ENCODE measurements at regions not wholly inside any gene's neighbourhood (a gene's known extent, or its start where the extent isn't known, plus 50 kb on each side); places are given as distances from the start of the nearest gene placed in this dataset.

DNA sequence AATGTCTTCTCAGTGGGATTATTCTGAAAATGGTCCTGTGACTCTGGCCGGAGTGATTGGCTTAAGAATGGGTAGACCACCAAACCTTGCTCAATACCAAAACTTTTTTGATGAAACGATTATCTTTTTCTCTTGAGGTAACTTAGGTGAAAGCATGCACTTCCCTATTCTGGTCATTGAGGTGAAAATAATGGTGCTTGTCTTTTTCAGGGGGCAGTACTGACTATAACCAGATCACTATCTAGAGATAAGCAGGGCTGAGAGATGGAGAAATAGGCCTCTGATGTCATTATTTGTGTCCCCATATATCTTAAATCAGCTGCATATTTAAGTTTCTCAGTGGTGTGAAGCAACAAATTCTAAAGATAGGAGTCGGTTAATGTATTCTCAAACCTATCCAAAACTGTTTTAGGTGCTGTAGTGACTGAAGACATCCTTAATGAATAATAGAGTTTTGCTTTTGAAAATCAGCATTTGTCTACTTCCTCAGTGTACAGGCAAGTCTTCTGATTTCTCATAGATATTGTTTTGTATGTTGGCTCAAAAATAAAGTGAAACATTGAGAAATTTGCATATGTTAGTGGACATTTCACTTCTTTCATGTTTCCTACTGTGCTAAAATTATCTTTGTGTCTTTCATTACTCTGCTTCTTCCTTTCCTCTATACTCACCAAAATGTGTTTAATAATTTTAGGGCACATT is 735.3 kb upstream of the ADGRL4 start:
- H3K4me1 Mint-ChIP-seq (ENCODE audit: low read depth), result no peaks in the 10 kb centered on the region
- TF ChIP-seq, protein P1, sequence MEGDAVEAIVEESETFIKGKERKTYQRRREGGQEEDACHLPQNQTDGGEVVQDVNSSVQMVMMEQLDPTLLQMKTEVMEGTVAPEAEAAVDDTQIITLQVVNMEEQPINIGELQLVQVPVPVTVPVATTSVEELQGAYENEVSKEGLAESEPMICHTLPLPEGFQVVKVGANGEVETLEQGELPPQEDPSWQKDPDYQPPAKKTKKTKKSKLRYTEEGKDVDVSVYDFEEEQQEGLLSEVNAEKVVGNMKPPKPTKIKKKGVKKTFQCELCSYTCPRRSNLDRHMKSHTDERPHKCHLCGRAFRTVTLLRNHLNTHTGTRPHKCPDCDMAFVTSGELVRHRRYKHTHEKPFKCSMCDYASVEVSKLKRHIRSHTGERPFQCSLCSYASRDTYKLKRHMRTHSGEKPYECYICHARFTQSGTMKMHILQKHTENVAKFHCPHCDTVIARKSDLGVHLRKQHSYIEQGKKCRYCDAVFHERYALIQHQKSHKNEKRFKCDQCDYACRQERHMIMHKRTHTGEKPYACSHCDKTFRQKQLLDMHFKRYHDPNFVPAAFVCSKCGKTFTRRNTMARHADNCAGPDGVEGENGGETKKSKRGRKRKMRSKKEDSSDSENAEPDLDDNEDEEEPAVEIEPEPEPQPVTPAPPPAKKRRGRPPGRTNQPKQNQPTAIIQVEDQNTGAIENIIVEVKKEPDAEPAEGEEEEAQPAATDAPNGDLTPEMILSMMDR (IDR thresholded peaks at IDR 0.05), result no peak

DNA sequence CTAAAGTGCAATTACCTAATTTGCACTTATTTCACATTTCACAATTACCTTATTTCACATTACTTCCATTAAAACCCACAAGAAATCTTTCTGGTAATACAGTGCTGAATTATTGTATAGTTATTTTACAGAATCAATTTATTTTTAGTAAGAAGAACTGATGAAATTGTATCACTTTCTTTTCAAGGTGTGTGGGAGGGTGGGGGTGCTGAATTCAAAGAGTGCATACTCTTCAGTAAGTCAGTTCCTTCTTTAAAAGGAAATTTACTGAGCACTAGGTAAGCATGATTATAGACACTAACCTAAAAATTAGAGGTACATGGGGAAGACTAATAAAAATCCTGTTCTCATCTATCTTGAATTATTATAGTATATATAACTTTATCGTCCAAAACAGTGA is 731.6 kb upstream of the ADGRL4 start:
- Mint-ChIP-seq H3K9me3 (no peaks in the 10 kb centered on the region), H3K4me3 (no peak overlapping the region), H3K4me1 (ENCODE audit: low read depth) (no peaks in the 10 kb centered on the region), H3K27ac (no peak overlapping the region), H3K36me3 (ENCODE audit: low read depth) (no peaks in the 10 kb centered on the region; the same call in 1 of the 2 replicates), H3K27me3 (ENCODE audit: insufficient read depth) (no peaks in the 10 kb centered on the region)
- no peak for DNase-seq
- TF ChIP-seq, protein P1 (IDR thresholded peaks at IDR 0.05), result no peak

More for the DNA sequence above, 735.3 kb upstream of the ADGRL4 start:
- H3K27ac Mint-ChIP-seq, result no peak overlapping the region
- H3K36me3 Mint-ChIP-seq (ENCODE audit: low read depth), result no peaks in the 10 kb centered on the region
- H3K27me3 Mint-ChIP-seq (ENCODE audit: insufficient read depth), result no peaks in the 10 kb centered on the region
- H3K4me3 Mint-ChIP-seq, result no peak overlapping the region
- no peak for DNase-seq
- H3K9me3 Mint-ChIP-seq, result no peaks in the 10 kb centered on the region

DNA sequence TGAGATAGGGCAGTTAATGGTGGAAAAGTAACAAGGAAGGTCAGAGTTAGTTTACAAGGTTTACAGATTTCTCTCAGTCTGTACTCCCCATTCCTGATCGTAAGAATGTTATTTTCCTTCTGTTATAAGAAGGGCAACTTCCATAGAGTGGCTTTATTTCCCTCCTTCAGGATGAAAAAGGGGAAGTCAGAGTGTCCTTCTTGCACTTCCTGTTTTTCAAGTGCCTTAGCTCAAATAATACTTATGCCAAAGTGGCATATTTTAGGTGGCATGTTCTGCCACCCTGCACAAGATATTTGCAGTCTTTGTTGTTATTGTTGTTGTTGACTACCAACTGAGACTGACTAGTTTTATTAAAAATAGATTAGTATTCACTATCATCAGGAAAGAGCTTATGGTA is 730.7 kb upstream of the ADGRL4 start:
- no peaks in the 10 kb centered on the region for H3K4me1 Mint-ChIP-seq (ENCODE audit: low read depth)
- no peak overlapping the region for H3K27ac Mint-ChIP-seq
- H3K36me3 Mint-ChIP-seq (ENCODE audit: low read depth), result no peaks in the 10 kb centered on the region; the same call in 1 of the 2 replicates
- H3K9me3 Mint-ChIP-seq, result no peaks in the 10 kb centered on the region
- H3K27me3 Mint-ChIP-seq (ENCODE audit: insufficient read depth), result no peaks in the 10 kb centered on the region
- no peak for DNase-seq
- TF ChIP-seq, protein P1 (IDR thresholded peaks at IDR 0.05), result no peak
- H3K4me3 Mint-ChIP-seq, result no peak overlapping the region

DNA sequence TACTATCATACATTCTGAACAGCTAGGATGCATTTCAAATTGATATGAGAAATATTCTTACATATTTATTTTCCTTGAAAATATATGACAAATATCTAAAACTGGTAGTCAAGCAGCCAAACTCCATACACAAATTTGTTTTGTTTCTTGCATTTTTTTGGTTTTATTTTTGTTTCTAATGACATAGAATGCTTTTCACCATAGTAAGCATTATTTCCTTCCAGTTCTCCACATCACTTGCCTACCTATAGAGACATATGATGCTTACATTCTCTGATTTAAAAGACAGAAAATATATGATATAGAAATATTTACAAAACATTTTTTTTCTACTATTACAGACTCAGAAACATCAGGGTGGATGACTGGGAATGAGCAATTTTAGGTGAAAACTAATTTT is 726.4 kb upstream of the ADGRL4 start:
- Mint-ChIP-seq H3K36me3 (ENCODE audit: low read depth) (no peaks in the 10 kb centered on the region; the same call in 1 of the 2 replicates), H3K27me3 (ENCODE audit: insufficient read depth) (no peaks in the 10 kb centered on the region), H3K4me3 (no peak overlapping the region), H3K27ac (no peak overlapping the region), H3K9me3 (no peaks in the 10 kb centered on the region), H3K4me1 (ENCODE audit: low read depth) (no peaks in the 10 kb centered on the region)
- no peak for DNase-seq
- TF ChIP-seq, protein P1 (IDR thresholded peaks at IDR 0.05), result no peak

DNA sequence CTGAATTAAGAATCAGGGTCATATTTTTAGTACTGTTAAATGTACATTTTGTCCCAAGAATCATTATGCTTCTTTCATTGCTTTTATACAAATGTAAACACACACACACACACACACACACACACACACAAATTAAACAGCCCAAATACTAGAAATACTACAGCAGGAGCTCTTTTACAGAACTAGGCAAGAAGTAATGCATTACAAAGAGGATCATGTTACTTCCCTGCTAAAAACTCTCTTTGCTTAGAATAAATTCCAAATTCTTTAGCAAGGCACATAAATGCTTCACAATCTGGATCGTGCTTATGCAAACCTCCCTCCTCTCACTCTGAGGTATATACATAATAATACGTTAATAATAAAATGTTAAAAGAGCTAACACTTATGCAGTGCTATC is 720.4 kb upstream of the ADGRL4 start:
- Mint-ChIP-seq H3K4me3 (no peak overlapping the region), H3K9me3 (no peaks in the 10 kb centered on the region), H3K27me3 (ENCODE audit: insufficient read depth) (no peaks in the 10 kb centered on the region; the same call in 1 of the 2 replicates), H3K36me3 (ENCODE audit: low read depth) (no peaks in the 10 kb centered on the region), H3K4me1 (ENCODE audit: low read depth) (no peaks in the 10 kb centered on the region), H3K27ac (no peak overlapping the region)
- TF ChIP-seq, protein P1 (IDR thresholded peaks at IDR 0.05), result no peak
- no peak for DNase-seq

Measured in HFFc6 (cell line).